Naive B cell (primary cell): ENCODE measurements at regions not wholly inside any gene's neighbourhood (a gene's known extent, or its start where the extent isn't known, plus 50 kb on each side); places are given as distances from the start of the nearest gene placed in this dataset.

ENCODE experiments used
- ATAC-seq, 2 donors: fragments of 150-1000 bp; cut with Tn5 transposase; 2 replicates each; pipeline ENCODE4 v1.10.0; 2021; ENCODE audit warnings: low read depth in 2 of 2, mild to moderate bottlenecking in 2 of 2, moderate library complexity in 2 of 2
- DNase-seq: peaks from one replicate; pipeline ENCODE4 v3.0.0; 2022
- H3K27ac Mint-ChIP-seq, 6 donors: one replicate each; pipeline ENCODE4 v1.8.0; 2020 to 2022; ENCODE audit warnings: mild to moderate bottlenecking in 6 of 6, mixed read lengths in 6 of 6, moderate library complexity in 5 of 6, inconsistent platforms in 2 of 6
- H3K27me3 Mint-ChIP-seq, 3 donors: one replicate each; pipeline ENCODE4 v1.8.0; 2021 to 2022; ENCODE audit warnings: mixed read lengths in 3 of 3, mild to moderate bottlenecking in 1 of 3
- H3K36me3 Mint-ChIP-seq, 2 donors: one replicate each; pipeline ENCODE4 v1.8.0; 2020 to 2022; ENCODE audit warnings: mixed read lengths in 2 of 2, inconsistent platforms in 1 of 2, mild to moderate bottlenecking in 1 of 2
- H3K4me1 Mint-ChIP-seq, 3 donors: one replicate each; pipeline ENCODE4 v1.8.0; 2020 to 2022; ENCODE audit warnings: mixed read lengths in 3 of 3, inconsistent platforms in 1 of 3, mild to moderate bottlenecking in 1 of 3, moderate library complexity in 1 of 3
- H3K4me3 Mint-ChIP-seq, 8 donors: one replicate each; pipeline ENCODE4 v1.8.0; 2020 to 2022; ENCODE audit warnings: mild to moderate bottlenecking in 8 of 8, mixed read lengths in 8 of 8, moderate library complexity in 8 of 8, inconsistent platforms in 2 of 8
- H3K9me3 Mint-ChIP-seq, 7 donors: one replicate each; pipeline ENCODE4 v1.8.0; 2020 to 2022; ENCODE audit warnings: mixed read lengths in 7 of 7, mild to moderate bottlenecking in 5 of 7, inconsistent platforms in 2 of 7, moderate library complexity in 1 of 7

DNA sequence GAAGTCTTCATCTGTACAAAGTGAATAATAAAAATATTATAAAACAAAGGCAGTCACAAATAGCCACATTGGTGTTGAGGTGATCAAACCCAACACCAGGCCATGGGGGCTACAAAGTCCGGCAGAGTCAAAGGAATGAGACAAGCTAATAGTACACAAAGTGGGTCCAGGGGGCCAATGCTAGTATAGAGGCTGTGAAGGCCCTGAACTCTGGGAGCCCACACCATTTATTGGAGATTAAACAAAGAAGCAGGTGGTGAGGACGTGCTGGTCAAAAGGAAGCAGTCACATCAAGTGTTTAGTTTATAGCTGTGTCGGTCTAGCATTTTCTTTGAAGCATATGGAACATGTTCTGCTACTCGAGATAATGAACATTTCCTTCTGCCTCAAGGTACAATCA lies 58.6 kb upstream of the CCT8L2 start:
- Mint-ChIP-seq H3K4me1 (no peaks in the 10 kb centered on the region), H3K27ac (no peak overlapping the region), H3K36me3 (no peaks in the 10 kb centered on the region), H3K27me3 (no peaks in the 10 kb centered on the region), H3K9me3 (peaks cover 2 to 26% (median 12%) of the 10 kb centered on the region in 7 donors), H3K4me3 (no peak overlapping the region)
- no peak for DNase-seq
- no peak for ATAC-seq
